Cardiac fibroblast (primary cell): ENCODE measurements at regions not wholly inside any gene's neighbourhood (a gene's known extent, or its start where the extent isn't known, plus 50 kb on each side); places are given as distances from the start of the nearest gene placed in this dataset.

Source experiments
- DNase-seq, 2 donors: peaks; one replicate each; pipeline versions ENCODE4 v3.0.0 to v3.0.0-alpha.2; 2010; ENCODE audit warnings: low read depth in 2 of 2
- H3K4me3 ChIP-seq, 2 donors: replicated peaks in 1 of 2; 1 replicate in 1 of 2; 2 replicates in 1 of 2; pipeline ENCODE4 v1.5.1; 2011; ENCODE audit warnings: low read depth in 2 of 2, low read length in 2 of 2, mild to moderate bottlenecking in 2 of 2, moderate library complexity in 1 of 2
- CTCF ChIP-seq: IDR thresholded peaks from one replicate; pipeline ENCODE4 v1.5.1; 2011; ENCODE audit warnings: low read depth, mild to moderate bottlenecking, low read length, inconsistent platforms

DNA sequence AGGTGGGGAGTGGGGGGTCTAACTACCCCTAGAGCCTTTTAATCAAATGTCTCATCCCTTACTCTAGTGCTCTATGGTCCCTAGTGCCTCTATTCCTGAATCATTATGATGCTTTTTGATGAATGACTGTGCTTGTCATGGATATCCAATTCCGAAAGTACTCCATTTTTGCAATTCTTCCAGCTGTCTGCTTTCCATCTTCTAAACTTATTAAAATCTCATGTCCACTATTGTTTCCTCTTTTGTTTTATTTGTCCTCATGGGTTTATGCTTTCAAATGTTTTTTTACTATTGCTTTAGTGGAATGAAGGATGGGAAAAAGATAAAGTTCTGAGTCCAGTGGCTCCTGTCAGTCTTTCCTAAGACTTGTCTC is 77.2 kb upstream of the KCNMB2 start:
- H3K4me3 ChIP-seq = no peak overlapping the region
- no peak for TF ChIP-seq CTCF
- no peak for DNase-seq

GRCh38 chr3:178465260-178466180 is 70.7 kb upstream of the KCNMB2 start:
- no peak overlapping the region for H3K4me3 ChIP-seq
- no peak for TF ChIP-seq CTCF
- DNase-seq = no peak

DNA sequence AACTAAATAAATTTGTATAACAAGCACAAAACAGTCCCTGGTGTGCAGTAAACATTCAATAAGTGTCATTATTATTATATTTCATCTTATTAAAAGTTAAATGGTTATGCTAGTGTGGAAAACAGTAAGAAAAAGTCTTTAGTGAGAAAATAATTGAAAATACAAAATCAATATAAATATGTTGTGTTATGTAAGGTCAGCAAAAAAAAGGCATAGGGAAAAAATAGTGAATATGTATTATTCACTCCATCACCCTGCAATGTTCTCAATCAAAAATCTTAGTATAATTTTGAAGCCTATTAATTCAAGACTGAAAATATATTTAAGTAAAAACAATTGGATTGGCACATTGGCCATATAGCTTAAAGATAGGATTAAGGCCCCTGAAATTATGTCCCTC is 63.3 kb upstream of the KCNMB2 start:
- no peak for TF ChIP-seq CTCF
- DNase-seq = no peak
- no peak overlapping the region for H3K4me3 ChIP-seq

DNA sequence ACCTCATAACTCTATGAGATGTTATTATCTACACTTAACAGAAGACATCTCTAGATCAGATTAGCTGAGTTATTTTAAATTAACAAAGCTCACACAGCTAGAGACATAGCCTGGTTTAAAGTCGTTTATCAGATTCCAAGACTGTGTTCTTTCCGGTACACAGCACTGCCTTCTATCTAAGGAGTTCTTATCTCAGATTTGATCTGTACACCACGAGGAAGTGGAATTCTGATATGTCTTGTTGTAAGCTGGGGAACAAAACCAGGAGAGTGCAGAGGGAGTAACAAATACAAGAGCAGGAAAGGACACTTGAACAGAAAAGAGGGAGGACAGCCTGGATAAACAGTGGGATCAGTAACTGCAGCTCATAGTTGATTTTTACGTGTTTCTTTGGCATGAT is 61.7 kb upstream of the KCNMB2 start:
- no peak for TF ChIP-seq CTCF
- no peak for DNase-seq
- H3K4me3 ChIP-seq = no peak overlapping the region

DNA sequence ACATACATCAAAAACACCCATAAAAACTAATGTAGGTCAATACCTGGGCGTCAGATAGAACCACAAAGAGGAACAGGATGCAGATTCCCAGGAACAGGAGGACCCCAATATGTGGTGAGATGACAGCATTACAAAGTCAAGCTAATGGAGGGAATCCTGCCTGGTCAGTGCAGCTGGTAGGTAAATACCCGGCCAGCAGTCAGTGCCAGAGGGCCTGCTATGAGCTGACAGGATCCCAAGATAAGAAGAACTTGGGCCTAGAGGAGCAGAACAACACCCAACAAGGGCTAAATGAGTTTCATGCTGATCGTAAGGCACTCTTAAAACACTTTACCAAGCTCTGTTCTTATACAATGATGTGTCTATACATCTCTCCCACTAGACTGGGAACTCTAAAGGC is 61.2 kb upstream of the KCNMB2 start:
- no peak overlapping the region for H3K4me3 ChIP-seq
- no peak for DNase-seq
- TF ChIP-seq CTCF = no peak

DNA sequence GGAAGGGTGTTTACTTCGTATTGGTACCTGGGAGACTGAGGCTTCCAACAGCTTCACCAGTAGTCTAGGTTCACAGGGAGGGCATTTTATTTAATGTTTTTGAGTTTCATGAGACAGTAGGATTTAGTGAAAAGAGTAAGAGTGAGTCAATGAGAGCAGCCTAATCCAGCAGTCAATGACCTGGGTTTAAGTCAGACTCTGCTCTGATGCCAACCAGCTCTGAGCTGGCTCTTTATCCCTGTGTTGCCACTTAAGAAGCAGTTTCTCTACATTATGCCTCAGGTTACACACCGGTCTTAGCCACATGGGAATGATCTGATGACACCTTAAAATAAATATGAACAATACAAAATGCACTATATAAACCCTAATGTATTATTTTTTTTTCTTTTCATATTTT is 59.4 kb upstream of the KCNMB2 start:
- no peak overlapping the region for H3K4me3 ChIP-seq
- no peak for TF ChIP-seq CTCF
- no peak for DNase-seq

GRCh38 chr3:178479446-178479845 is 56.8 kb upstream of the KCNMB2 start:
- no peak for DNase-seq

More at GRCh38 chr3:178479446-178479845, 56.8 kb upstream of the KCNMB2 start:
- no peak overlapping the region for H3K4me3 ChIP-seq
- TF ChIP-seq CTCF = no peak
